Mucosa of rectum (tissue), 2 donors: ENCODE measurements at regions not wholly inside any gene's neighbourhood (a gene's known extent, or its start where the extent isn't known, plus 50 kb on each side); places are given as distances from the start of the nearest gene placed in this dataset.
"Not testable (repeated sequence)": the region's sequence is repeated elsewhere in the genome, so short reads cannot be mapped to it uniquely, and the experiment has no call there.

ENCODE experiments used
- H3K27ac ChIP-seq, 2 donors: one replicate each; pipeline ENCODE4 v1.7.0; 2013; ENCODE audit warnings: inconsistent platforms in 2 of 2, low read depth in 2 of 2, low read length in 2 of 2
- H3K27me3 ChIP-seq, 2 donors: one replicate each; pipeline ENCODE4 v1.7.0; 2013; ENCODE audit warnings: low read length in 2 of 2; ENCODE audit not compliant: control insufficient read depth in 2 of 2, insufficient read depth in 2 of 2
- H3K36me3 ChIP-seq, 2 donors: one replicate each; pipeline ENCODE4 v1.7.0; 2013; ENCODE audit warnings: low read length in 2 of 2; ENCODE audit not compliant: control insufficient read depth in 2 of 2, insufficient read depth in 2 of 2
- H3K4me1 ChIP-seq, 2 donors: one replicate each; pipeline ENCODE4 v1.7.0; 2013; ENCODE audit warnings: low read length in 2 of 2, mild to moderate bottlenecking in 1 of 2; ENCODE audit not compliant: control insufficient read depth in 2 of 2, insufficient read depth in 2 of 2
- H3K4me3 ChIP-seq, 2 donors: one replicate each; pipeline ENCODE4 v1.7.0; 2013; ENCODE audit warnings: low read length in 2 of 2
- H3K9ac ChIP-seq, 2 donors: one replicate each; pipeline ENCODE4 v1.7.0; 2013; ENCODE audit warnings: low read length in 2 of 2, low read depth in 1 of 2, mild to moderate bottlenecking in 1 of 2
- H3K9me3 ChIP-seq, 2 donors: one replicate each; pipeline ENCODE4 v1.7.0; 2013; ENCODE audit warnings: low read length in 2 of 2; ENCODE audit not compliant: control insufficient read depth in 2 of 2
- donor health status: healthy.
- donor health status: Normal muscosa, but diverticular disease.

GRCh38 chr1:228611707-228612106, 123.6 kb upstream of the RHOU start:
- not testable (repeated sequence) for H3K4me1 ChIP-seq, H3K27ac ChIP-seq, H3K9ac ChIP-seq, H3K4me3 ChIP-seq, H3K9me3 ChIP-seq, H3K27me3 ChIP-seq, H3K36me3 ChIP-seq

GRCh38 chr1:228622002-228622716, 113.1 kb upstream of the RHOU start:
- H3K9ac ChIP-seq, H3K27ac ChIP-seq, H3K27me3 ChIP-seq, H3K9me3 ChIP-seq, H3K4me3 ChIP-seq, H3K36me3 ChIP-seq, H3K4me1 ChIP-seq: not testable (repeated sequence)

- H3K4me3 ChIP-seq, H3K9ac ChIP-seq, H3K36me3 ChIP-seq, H3K27me3 ChIP-seq, H3K9me3 ChIP-seq, H3K4me1 ChIP-seq, H3K27ac ChIP-seq: not testable (repeated sequence)
These were observed 108.8 kb upstream of the RHOU start for GRCh38 chr1:228626481-228626880.

GRCh38 chr1:228632858-228633257, 102.4 kb upstream of the RHOU start:
- H3K36me3 ChIP-seq, H3K9me3 ChIP-seq, H3K27ac ChIP-seq, H3K4me1 ChIP-seq, H3K4me3 ChIP-seq, H3K27me3 ChIP-seq, H3K9ac ChIP-seq: not testable (repeated sequence)

- H3K27me3 ChIP-seq, H3K4me3 ChIP-seq, H3K4me1 ChIP-seq, H3K27ac ChIP-seq, H3K9me3 ChIP-seq, H3K9ac ChIP-seq, H3K36me3 ChIP-seq: not testable (repeated sequence)
These were observed 100.0 kb upstream of the RHOU start for GRCh38 chr1:228635304-228635703.

GRCh38 chr1:228637529-228637928, 97.8 kb upstream of the RHOU start:
- H3K27me3 ChIP-seq, H3K4me3 ChIP-seq, H3K9ac ChIP-seq, H3K36me3 ChIP-seq, H3K4me1 ChIP-seq, H3K27ac ChIP-seq, H3K9me3 ChIP-seq: not testable (repeated sequence)

- Histone ChIP-seq H3K36me3 (no peaks in the 10 kb centered on the region), H3K9me3 (no peaks in the 10 kb centered on the region), H3K27me3 (peaks cover 39 to 40% of the 10 kb centered on the region in 2 donors), H3K4me3 (peak overlapping the region; percentile 50 to 73), H3K9ac (peak overlapping the region in 1 of 2 donors; percentile 55), H3K4me1 (peaks cover 18% of the 10 kb centered on the region in 2 donors), H3K27ac (no peak overlapping the region)
These were observed 88.4 kb upstream of the RHOU start for GRCh38 chr1:228646717-228647522.

- peaks cover 18% of the 10 kb centered on the region in 2 donors for H3K4me1 ChIP-seq
- H3K4me3 ChIP-seq = peak overlapping the region; percentile 50 to 73
- H3K36me3 ChIP-seq = no peaks in the 10 kb centered on the region
- H3K9ac ChIP-seq = peak overlapping the region in 1 of 2 donors; percentile 55
- H3K27ac ChIP-seq = no peak overlapping the region
- no peaks in the 10 kb centered on the region for H3K9me3 ChIP-seq
- H3K27me3 ChIP-seq = peaks cover 40 to 44% of the 10 kb centered on the region in 2 donors
These were observed 87.5 kb upstream of the RHOU start for GRCh38 chr1:228647523-228648444.

GRCh38 chr1:228648647-228649383, 86.5 kb upstream of the RHOU start:
- no peaks in the 10 kb centered on the region for H3K9me3 ChIP-seq
- H3K36me3 ChIP-seq = no peaks in the 10 kb centered on the region
- H3K9ac ChIP-seq = peak overlapping the region in 1 of 2 donors; percentile 55
- H3K27me3 ChIP-seq = peaks cover 40 to 44% of the 10 kb centered on the region in 2 donors
- no peak overlapping the region for H3K4me3 ChIP-seq
- no peak overlapping the region for H3K27ac ChIP-seq
- peaks cover 18% of the 10 kb centered on the region in 2 donors for H3K4me1 ChIP-seq
